ENCODE measurements at regions not wholly inside any gene's neighbourhood (a gene's known extent, or its start where the extent isn't known, plus 50 kb on each side); places are given as distances from the start of the nearest gene placed in this dataset.

DNA sequence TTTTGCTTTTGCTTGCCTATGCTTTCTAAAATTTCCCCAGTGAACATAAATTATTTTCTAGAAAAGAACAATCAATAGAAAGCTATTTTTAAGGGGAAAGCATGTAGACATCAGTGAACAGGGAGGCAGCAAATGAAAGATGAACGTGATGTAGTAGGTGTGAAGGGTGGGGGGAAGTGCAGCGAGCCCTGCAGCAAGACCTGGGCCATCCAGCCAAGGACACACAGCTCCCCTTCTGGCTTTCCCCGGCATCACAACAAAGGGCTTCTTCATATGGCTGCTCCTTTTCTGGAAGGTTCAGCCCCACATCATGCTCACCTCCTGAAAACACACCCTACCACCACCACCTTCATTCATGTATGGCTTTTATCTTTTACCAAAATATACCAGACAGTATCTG lies 109.2 kb upstream of the ETS2 start:
- Histone ChIP-seq H3K9me2 (replicated peaks; ENCODE audit: insufficient read depth, low read length) (no peaks in the 10 kb centered on the region), H3F3A (ENCODE audit: insufficient read depth, low read length) (no peaks in the 10 kb centered on the region), H3K27ac (ENCODE audit: low read length) (no peak overlapping the region), H3K36me3 (replicated peaks; ENCODE audit: insufficient read depth, low read length) (no peaks in the 10 kb centered on the region), H3K4me2 (ENCODE audit: low read depth, low read length) (no peak overlapping the region), H3K4me3 (ENCODE audit: low read length) (no peak overlapping the region), H2AFZ (ENCODE audit: low read length) (no peak overlapping the region), H3K4me1 (ENCODE audit: low read length) (no peaks in the 10 kb centered on the region), H4K20me1 (ENCODE audit: insufficient read depth, low read length) (no peaks in the 10 kb centered on the region), H3K79me2 (ENCODE audit: low read length) (no peaks in the 10 kb centered on the region), H3K9me3 (replicated peaks; ENCODE audit: insufficient read depth, low read length) (no peaks in the 10 kb centered on the region), H3K9ac (ENCODE audit: low read length) (no peak overlapping the region), H3K27me3 (replicated peaks; ENCODE audit: insufficient read depth, low read length) (no peaks in the 10 kb centered on the region)
- TF ChIP-seq, protein P1, sequence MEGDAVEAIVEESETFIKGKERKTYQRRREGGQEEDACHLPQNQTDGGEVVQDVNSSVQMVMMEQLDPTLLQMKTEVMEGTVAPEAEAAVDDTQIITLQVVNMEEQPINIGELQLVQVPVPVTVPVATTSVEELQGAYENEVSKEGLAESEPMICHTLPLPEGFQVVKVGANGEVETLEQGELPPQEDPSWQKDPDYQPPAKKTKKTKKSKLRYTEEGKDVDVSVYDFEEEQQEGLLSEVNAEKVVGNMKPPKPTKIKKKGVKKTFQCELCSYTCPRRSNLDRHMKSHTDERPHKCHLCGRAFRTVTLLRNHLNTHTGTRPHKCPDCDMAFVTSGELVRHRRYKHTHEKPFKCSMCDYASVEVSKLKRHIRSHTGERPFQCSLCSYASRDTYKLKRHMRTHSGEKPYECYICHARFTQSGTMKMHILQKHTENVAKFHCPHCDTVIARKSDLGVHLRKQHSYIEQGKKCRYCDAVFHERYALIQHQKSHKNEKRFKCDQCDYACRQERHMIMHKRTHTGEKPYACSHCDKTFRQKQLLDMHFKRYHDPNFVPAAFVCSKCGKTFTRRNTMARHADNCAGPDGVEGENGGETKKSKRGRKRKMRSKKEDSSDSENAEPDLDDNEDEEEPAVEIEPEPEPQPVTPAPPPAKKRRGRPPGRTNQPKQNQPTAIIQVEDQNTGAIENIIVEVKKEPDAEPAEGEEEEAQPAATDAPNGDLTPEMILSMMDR (IDR thresholded peaks at IDR 0.05; ENCODE audit: low read length), result no peak
- no peak for DNase-seq

DNA sequence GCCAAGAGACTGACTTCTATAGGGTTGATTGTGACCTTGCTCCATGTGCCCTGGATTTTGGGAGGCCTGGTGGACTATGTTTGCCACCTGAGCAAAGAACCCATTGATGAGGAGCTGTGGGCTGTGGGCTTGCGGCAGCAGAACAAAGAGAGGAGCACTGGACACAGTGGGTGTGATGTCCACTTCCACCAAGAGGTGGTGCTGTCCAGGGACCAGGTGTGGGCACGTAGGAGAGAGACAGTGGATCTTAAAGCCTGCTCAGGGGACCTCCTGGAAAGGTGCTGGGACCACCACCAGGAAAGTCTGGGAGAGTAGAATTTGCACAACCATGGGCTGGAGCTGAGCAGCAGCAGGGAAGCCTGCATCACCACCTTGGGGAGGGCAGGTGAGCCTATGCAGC lies 106.7 kb upstream of the ETS2 start:
- Histone ChIP-seq H2AFZ (ENCODE audit: low read length) (no peak overlapping the region), H3K9me2 (replicated peaks; ENCODE audit: insufficient read depth, low read length) (no peaks in the 10 kb centered on the region), H3K79me2 (ENCODE audit: low read length) (no peaks in the 10 kb centered on the region), H3K9ac (ENCODE audit: low read length) (no peak overlapping the region), H3K27ac (ENCODE audit: low read length) (no peak overlapping the region), H4K20me1 (ENCODE audit: insufficient read depth, low read length) (no peaks in the 10 kb centered on the region), H3F3A (ENCODE audit: insufficient read depth, low read length) (no peaks in the 10 kb centered on the region), H3K36me3 (replicated peaks; ENCODE audit: insufficient read depth, low read length) (no peaks in the 10 kb centered on the region), H3K9me3 (replicated peaks; ENCODE audit: insufficient read depth, low read length) (no peaks in the 10 kb centered on the region), H3K27me3 (replicated peaks; ENCODE audit: insufficient read depth, low read length) (no peaks in the 10 kb centered on the region), H3K4me1 (ENCODE audit: low read length) (no peaks in the 10 kb centered on the region), H3K4me2 (ENCODE audit: low read depth, low read length) (no peak overlapping the region), H3K4me3 (ENCODE audit: low read length) (no peak overlapping the region)
- TF ChIP-seq EZH2 (optimal IDR thresholded peaks at IDR 0.05; ENCODE audit: low read depth, low read length) (no peak), EZH2phosphoT487 (IDR thresholded peaks at IDR 0.05; ENCODE audit: low read length) (no peak)
- TF ChIP-seq, protein P1 (IDR thresholded peaks at IDR 0.05; ENCODE audit: low read length), result no peak
- no peak for DNase-seq

- DNase-seq, result no peak
- Histone ChIP-seq H3K4me2 (ENCODE audit: low read depth, low read length) (no peak overlapping the region), H3K4me3 (ENCODE audit: low read length) (no peak overlapping the region)
Observed at GRCh38 chr21:38702196-38702595, 103.5 kb upstream of the ETS2 start.

More at GRCh38 chr21:38702196-38702595, 103.5 kb upstream of the ETS2 start:
- Histone ChIP-seq H3K9me2 (replicated peaks; ENCODE audit: insufficient read depth, low read length) (no peaks in the 10 kb centered on the region), H3K27me3 (replicated peaks; ENCODE audit: insufficient read depth, low read length) (no peaks in the 10 kb centered on the region), H3K27ac (ENCODE audit: low read length) (no peak overlapping the region), H4K20me1 (ENCODE audit: insufficient read depth, low read length) (no peaks in the 10 kb centered on the region), H3K36me3 (replicated peaks; ENCODE audit: insufficient read depth, low read length) (no peaks in the 10 kb centered on the region), H3K79me2 (ENCODE audit: low read length) (no peaks in the 10 kb centered on the region), H3F3A (ENCODE audit: insufficient read depth, low read length) (no peaks in the 10 kb centered on the region), H3K9ac (ENCODE audit: low read length) (no peak overlapping the region), H3K9me3 (replicated peaks; ENCODE audit: insufficient read depth, low read length) (no peaks in the 10 kb centered on the region), H3K4me1 (ENCODE audit: low read length) (no peaks in the 10 kb centered on the region), H2AFZ (ENCODE audit: low read length) (no peak overlapping the region)
- TF ChIP-seq, protein P1 (IDR thresholded peaks at IDR 0.05; ENCODE audit: low read length), result no peak

Measured in MM.1S (cell line).